HG02870 (cell line): ENCODE measurements at regions not wholly inside any gene's neighbourhood (a gene's known extent, or its start where the extent isn't known, plus 50 kb on each side); places are given as distances from the start of the nearest gene placed in this dataset.

Experiments used
- ATAC-seq: cut with Tn5 transposase; IDR thresholded peaks from one replicate; pipeline ENCODE4 v1.9.1; 2021; ENCODE audit warnings: mild to moderate bottlenecking, moderate library complexity; ENCODE audit not compliant: unreplicated experiment

DNA sequence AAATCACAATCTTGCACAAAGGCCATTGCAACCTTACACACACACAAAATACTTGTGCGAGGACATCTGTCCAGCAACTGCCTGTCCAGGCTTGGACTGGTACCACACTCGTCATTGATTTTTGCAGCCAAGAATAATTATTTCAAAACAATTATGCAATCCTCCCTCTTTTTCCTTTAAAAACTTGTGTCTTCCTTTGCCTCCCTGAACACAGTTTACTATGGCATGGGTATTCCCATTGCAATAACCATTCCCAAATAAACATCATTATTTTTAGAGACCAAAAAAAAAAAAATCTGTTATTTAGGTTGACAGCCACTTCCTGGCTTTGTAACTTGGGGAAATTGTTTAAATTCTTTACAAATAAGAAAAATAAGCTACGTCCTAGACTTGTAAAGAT lies 54.0 kb downstream of the C11orf91 start:
- no peak for ATAC-seq

DNA sequence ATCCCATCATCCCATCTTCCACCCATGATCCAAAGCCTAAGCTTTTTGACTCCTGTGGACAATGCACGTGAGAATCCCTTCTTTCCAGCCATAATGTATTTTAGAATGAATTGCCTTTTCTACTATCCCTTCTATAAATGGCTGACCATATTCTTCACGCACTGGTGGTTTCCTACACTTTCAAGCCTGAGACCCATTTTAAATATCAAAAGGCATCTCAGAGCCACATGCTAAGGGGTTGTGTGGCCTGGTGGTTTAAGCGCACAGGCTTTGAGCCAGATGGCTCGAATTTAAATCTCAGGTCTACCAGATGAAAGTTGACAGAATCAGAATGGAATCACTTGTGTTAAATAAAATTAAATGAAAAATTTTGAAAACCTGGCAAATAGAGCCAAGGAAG lies 54.5 kb downstream of the C11orf91 start:
- ATAC-seq = no peak

DNA sequence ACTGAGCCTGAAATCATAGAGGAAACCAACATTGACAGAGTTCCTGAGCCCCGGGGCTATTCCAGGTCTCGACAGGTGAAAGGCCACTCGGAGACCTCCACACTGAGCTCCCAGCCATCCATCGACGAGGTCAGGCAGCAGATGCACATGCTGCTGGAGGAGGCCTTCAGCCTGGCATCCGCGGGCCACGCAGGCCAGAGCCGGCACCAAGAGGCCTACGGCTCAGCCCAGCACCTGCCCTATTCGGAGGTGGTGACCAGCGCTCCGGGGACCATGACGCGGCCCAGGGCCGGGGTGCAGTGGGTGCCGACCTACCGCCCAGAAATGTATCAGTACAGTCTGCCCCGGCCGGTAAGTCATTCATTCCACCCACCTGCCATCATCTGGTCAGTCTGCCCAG lies 54.9 kb downstream of the C11orf91 start:
- no peak for ATAC-seq

DNA sequence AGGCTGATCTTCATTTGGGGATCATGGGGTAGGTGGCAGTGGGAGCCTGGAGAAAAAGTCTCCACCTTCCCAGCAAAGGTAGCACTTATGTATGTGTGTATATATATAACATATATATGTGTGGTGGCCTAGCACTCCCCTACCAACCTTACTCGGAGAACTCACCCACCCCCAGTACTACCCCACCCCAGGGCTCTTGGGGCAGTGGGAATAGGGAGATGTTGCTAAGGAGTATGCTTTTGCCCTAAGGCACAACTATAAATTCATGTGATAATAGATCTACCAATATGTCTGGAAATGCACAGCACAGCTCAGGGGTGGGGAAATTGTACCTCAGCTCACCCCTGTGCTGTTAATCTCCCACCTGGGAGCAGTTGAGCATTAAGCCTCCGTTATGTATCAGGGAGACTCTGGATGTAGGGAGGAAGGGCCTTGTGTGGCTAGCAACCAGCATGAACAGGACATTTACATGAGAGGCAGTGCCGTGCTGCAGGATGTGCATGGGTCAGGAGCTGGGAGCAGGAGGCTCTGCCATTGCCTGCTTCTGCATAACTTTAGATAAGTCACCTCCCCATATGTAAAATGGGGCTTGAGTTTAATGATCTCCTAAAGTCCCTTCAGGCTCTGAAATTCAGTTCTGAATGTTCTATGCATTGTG lies 57.3 kb downstream of the C11orf91 start:
- no peak for ATAC-seq

DNA sequence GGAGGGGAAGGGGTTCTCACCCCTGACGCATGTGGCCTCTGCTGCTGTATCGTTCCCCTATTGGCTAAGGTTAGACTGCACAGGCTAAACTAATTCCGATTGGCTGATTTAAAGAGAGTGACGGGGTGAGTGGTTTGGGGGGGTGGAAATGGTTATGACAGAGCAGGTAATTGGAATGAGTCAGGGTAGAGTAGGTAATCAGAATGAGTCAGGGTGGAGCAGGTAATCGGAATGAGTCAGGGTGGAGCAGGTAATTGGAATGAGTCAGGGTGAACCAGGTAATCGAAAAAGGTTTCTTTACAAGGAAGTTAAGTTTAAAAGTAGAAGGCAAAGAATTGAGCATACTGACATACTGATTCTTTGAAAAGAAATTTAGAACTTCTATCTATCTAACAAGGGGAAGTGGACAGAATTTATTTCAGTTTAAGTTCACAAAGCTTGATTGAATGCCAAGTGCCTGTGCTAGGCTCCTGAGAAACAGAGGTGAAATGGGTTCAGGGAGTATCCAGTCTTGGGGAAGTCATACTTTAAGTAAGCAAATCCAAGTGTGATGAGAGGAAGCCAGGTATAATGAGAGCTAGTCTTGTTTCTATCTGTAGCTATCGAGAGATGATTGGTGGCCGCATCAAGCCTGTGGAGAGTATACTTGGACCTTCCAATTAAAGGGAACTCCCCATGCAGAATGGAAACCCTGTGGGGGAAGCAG lies 58.0 kb downstream of the C11orf91 start:
- no peak for ATAC-seq

DNA sequence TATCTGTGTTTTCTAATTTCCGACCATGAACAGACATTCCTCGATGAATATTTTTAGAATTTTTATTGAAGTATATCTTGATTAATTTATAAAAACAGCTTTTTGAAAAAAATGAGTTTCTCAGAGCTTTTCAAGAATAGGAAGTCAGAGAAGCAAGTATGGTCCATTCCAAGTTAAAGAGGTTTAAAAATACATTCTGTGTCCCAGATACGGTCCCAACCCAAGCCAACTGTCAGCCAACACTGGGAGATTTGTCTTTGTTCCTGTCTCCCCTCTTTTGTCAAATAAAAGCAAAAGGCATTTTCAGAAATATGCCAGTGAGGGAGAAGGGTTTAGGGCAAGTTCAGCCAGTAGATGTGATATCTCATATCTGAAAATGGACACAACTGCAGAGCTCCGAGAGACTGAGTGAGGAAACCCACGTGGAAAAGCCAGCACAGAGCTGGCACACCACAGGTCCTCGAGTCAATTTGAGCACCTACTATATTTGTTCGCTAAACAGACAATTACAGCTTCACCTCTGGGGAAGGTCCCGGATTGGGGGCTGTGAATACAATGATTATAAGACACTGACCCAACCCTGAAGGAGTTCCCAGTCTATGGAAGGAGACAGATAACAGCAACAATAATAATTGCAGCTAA lies 59.8 kb downstream of the C11orf91 start:
- no peak for ATAC-seq

DNA sequence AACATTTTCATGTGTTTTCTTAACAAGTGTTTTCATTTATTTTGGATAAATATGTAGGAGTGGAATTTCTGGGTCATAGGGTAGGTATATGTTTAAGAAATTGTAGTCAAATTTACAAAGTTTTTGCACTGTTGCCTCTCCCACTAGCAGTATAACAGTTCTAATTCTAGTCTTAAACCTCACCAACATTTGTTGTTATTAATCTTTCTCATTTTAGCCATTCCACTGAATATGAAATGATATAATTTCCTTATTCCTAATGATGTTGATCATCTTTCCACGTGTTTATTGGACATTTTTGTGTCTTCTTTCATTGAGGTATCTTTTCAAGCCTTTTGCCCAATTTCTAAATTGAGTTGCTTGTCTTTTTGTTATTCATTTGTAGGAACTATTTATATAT lies 62.0 kb downstream of the C11orf91 start:
- ATAC-seq = no peak

DNA sequence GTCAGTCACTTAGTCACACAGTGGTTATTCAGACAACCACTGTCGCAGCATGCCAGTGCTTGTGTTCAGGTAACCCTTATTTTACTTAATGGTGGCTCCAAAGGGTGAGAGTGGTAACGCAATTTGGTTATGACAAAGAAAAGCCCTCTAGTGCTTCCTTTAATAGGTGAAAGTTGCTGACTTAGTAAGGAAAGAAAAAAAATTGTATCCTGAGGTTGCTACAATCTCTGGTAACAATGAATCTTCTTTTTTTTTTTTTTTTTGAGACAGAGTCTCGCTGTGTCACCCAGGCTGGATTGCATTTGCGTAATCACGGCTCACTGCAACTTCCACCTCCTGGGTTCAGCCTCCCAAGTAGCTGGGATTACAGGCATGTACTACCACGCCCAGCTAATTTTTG lies 64.5 kb downstream of the C11orf91 start:
- no peak for ATAC-seq

DNA sequence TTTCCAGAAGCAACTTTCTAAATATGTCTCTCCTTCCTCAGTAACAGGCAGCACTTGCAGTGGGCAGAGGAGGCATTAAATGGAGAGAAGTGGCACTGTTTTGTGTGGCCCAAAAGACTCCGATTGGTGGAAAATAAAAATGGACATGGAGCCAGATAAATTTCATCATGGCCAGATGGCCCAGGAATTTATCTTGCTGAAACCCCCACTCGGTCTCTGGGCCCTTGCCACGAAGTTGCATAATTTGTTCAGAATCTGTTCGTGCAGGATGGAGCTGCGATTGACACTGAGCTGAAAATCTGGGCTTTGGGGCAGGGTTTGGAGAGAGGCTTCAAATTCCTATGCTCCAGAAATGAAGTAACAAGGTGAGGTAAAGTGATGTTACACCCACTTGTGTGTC lies 65.5 kb downstream of the C11orf91 start:
- no peak for ATAC-seq

DNA sequence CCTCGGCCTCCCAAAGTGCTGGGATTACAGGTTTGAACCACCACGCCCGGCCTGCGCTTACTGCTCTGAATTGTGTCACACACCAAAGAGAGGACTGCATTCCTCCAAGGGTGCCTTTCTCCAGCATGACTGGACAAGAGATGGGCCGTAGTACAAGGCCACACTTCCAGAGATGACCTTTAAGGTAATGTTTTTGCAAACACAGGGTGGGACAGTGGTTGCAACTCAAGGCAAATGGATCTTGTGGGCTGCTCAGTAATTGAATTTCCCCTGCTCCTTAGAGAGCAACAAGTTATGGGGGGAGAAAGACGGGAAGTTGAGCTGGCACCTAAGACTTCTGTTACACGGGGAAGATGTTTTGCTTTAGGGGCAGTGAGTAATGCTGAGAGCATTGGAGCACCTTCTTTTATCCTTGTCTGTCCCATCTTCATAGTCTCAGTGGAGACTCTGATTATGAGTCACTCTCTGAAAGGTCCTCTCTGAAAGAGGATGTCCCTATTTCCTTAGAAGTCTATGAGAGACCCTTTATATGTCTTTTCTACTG lies 66.3 kb downstream of the C11orf91 start:
- no peak for ATAC-seq

DNA sequence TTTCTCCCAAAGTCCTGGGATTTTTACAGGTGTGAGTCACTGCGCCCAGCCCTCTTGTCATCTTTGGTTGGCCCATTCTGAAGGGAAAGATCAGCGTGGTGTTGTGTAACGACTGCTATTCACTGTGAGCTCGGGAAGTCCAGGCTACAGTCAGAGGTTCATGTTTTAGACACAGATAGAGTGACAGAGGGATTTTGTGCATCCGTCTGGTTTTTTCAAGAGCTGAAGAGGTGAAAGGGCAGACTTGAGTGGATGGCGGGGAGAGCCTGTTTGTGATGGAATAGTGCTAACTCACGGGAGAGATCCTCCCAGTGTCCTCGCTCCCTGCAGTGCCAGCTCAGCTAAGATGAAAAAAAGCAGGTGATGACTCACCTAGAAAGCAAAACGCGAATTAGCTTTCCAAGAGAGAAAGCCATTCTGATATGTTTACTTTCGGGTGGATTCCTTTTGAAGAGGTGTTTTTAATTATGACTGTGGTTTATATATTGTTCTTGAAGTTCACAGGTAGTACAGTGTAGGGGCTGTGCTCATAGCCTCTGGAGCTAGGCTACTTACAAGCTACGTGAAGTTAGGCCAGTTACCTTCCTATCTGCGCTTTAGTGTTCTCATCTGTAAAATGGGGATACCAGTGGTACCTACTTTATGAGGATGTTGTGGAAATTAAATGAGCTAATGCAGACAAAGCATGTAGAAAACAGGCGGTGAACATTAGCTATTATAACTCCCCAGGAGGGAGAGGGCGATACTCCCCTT lies 67.2 kb downstream of the C11orf91 start:
- ATAC-seq = no peak

DNA sequence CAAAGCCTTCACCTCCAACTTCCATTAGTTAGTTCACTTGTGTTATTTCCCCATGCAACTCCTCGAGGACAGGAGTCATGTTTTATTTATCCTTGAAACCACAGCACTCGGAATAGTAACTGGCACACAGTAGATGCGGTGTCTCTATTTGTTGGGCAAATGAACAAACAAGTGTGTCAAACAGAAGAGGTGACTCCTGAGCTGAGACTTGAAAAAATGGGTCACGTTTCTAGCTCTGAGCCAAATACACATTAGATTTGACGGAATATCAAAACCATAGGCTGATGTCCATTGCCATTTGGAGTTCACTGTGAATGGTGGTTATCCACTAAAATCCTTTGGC lies 68.9 kb downstream of the C11orf91 start:
- no peak for ATAC-seq

DNA sequence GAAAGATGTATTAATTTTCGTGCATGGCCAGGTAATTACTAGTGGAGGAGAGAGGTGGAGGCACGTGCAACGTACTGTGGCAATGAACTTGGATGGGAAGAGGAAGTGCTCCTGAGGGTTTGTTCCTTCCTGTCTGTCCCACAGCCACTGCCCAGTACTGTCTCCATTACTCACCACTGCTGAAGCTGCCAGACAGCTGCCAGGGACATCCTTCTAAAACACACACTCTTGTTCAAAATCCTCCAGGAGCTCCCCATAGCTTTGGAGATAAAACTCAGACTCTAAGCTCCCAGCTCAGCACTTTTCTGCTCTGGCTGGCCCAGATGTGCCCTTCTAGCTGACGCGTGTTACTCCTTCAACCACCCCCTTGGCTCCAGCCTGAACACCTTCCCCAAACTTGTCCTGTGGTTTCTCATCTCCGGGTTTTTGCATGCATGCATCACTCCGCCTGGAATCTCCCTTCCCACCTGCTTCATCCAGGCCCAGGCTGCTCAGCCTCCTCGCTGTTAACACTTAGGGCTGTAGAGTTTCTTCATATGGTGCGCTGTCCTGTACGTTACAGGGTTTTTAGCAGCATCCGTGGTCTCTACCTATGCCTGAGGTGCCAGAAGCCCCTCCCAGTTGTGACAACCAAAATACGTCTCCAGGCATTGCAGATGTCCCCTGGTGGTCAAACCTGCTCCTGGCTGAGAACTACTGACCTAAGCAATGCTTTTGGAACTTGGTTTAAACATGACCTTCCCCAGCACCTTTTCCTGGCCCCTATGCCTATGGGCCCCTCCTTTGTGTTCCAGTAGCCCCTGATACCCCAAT lies 69.5 kb downstream of the C11orf91 start:
- no peak for ATAC-seq

DNA sequence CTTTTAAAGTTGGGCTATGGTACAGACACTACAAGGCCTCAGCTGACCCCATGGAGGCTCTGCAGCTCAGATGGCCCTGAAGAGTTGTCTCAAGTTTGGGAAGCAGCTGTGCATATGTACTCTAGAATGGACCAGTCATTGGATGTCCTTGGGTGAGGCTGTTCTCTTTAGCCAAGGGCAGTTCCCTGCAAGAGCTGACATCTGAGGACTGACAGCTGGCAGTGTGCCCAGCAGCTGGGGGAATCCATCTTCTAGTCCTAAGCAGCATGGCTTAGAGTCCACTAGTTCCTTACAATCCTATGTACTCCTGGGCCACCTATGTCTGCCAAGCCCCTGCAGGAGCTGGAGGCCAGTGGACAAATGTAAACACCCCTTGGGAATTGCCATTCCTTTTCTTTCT lies 76.5 kb downstream of the C11orf91 start:
- ATAC-seq = no peak

DNA sequence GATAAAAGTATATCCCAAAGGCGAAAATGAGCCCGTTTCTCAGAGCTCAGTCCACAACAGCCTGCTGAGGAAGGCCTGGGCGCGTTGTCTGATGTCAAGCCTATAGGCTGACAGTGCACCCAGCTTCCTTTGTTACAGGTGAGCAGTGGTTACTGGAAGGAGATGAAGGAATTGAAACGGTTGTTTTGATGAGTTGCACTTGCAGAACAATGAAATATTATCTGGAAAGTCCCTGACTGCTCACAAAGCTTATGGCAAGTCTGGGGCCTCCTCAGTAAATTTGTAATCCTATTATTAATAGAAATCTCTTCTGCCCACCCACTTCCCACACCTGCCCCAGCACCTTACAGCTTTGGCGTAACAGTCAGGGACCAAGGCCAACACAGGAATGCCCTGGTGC lies 77.8 kb downstream of the C11orf91 start:
- ATAC-seq = no peak

DNA sequence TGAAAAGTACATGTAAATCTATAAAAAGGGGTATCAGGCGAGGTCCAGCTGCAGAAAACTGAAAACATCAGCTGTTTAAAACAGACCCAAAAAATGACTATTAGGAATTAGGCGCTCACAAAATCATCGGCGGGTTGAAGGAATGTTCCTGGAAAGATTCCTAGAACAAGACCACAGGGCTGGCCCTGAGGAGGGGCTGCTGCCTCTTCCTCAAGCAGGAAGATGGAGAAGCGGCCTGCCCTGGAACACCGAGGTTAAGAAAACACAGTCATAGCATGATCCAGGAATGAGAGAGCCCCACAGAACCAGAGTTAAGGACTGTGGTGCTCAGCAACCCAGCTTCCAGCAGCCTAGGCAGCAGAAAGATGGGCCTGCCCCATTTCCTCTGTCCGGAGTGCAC lies 78.4 kb downstream of the C11orf91 start:
- ATAC-seq = no peak

DNA sequence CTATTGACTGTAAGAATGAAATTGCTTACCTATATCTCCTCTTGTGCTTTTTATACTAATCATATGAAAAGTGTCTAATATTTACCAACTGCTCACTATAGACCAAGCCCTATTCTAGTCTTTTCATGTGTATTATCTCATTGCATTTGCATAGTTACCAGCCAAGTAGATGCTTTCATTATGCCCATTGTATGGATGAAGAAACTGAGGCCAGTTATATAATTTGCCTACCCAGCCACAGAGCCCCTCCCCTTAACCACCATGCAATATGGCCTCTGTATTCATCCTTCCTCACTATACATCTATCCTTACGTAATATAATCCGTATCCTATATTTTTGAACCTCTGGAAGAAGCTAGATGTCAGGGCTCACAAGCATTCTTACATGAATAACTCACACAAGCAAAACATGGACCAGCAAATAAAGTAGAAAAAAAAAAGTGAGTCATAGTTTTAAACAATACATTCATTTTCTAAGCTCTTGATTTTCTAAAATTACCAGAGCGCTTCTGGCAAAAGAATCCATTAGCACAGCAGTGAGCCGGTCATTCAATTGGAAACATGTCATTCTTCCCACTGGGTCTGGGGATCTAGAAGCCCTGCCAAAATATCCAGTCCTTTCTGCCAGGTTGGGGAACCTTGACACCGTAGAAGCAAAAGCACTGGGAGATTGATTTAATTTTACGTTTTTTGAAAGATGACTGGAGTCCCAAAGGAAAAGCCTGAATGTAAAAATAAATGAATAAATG lies 80.0 kb downstream of the C11orf91 start:
- ATAC-seq = no peak

DNA sequence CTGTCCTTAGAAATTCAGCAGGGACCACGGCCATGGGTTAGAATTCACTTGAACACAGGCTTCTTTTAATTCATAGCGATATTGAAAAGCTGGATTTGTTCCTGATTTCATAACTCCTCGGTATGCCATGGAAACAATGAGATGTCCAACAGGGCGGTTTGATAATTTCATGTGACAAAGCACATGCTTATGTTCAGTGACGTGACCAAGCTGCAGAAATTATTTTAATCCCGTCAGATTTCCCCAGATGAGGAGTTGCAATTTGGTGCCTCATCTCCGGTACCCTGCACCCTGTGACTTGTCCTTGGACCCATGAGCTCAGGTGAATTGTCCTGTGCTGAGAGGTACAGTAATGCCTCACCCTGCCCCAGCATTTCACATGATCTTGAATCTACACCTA lies 81.7 kb downstream of the C11orf91 start:
- ATAC-seq = no peak

DNA sequence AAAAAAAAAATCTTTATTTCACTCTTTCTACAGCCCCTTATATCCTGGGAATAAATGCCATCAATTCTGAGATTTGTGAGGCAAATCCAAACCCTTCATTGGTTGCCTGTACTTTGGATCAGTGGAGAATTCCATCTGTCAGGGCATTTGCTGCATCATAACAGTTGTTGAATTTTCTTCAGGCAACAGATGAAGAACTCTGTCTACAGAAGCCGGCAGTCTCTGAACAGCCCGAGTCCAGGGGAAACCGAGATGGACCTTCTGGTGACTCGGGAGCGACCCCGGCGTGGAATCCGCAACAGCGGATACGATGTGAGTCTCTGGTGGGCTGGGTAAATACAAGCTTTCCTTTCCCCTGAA lies 82.3 kb downstream of the C11orf91 start:
- ATAC-seq = no peak
